HG03066 (cell line): ENCODE measurements at regions not wholly inside any gene's neighbourhood (a gene's known extent, or its start where the extent isn't known, plus 50 kb on each side); places are given as distances from the start of the nearest gene placed in this dataset.
"Not testable (repeated sequence)": the region's sequence is repeated elsewhere in the genome, so short reads cannot be mapped to it uniquely, and the experiment has no call there.

Experiments
- ATAC-seq: cut with Tn5 transposase; IDR thresholded peaks from one replicate; pipeline ENCODE4 v1.9.1; 2021; ENCODE audit warnings: low read depth; ENCODE audit not compliant: unreplicated experiment

DNA sequence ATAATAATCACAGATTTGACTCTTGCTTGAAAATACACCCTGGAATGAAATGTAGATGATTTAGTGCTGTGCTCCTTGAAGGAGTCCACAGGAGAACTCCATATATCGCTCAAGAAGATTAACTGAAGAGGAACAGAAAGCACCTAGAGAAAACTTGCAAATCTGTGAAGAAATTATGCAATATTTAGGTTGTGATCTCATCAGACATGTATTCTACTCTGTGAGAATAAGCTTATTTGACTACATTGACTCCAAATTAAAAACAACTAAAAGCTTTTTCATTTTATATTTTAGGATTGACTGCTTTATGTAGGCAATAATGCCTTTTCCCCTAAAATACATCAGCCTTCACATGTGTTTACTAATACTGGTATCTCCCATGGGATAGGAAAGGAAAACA, 906.6 kb upstream of the LRATD1 start:
- ATAC-seq = no peak

- ATAC-seq = no peak
Observed at GRCh38 chr2:13745330-13745729, 887.2 kb upstream of the LRATD1 start.

- ATAC-seq = no peak
Observed at GRCh38 chr2:13751955-13752354, 880.6 kb upstream of the LRATD1 start.

GRCh38 chr2:13758412-13758811, 874.1 kb upstream of the LRATD1 start:
- no peak for ATAC-seq

- no peak for ATAC-seq
Observed at GRCh38 chr2:13768274-13768673, 864.2 kb upstream of the LRATD1 start.

DNA sequence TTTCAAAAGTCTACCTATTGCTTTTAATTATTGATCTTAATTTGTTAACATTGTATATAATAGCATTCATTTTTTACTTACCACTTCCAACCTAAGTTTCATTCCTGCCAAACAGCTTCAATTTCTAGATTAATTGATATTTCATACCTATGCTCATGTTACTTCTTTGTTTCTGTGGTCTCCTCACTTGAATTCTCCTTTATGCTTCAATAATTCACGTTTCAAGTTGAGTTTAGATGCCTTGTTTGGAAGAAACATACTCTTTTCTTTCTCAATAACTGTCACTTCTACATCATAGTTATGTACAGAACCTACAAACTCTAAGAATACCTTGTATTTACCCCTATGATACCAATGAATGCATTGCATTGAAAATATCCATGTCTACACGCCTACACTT, 862.2 kb upstream of the LRATD1 start:
- ATAC-seq = no peak

DNA sequence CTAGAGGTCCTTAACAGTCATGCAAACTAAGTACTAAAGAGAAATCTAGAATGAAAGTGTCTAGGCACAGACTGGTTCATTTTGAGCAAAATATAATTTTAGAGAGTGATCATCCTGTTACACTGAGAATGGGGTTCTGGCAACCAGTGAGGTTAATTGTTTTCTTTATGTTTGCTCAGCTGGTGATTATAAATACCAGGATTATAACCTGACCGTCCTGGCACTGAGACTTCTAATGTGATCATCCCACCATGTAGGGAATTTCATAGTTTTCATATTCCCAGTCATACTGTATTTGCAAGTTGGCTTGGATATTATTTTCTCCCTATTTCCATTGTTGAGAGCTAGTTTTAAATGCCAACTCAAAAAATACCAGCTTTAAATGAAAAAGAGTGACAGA, 852.5 kb upstream of the LRATD1 start:
- ATAC-seq = no peak

GRCh38 chr2:13791019-13791547, 841.4 kb upstream of the LRATD1 start:
- ATAC-seq = no peak

- no peak for ATAC-seq
Observed at GRCh38 chr2:13806539-13806938, 826.0 kb upstream of the LRATD1 start.

- ATAC-seq = no peak
Observed at GRCh38 chr2:13813236-13813635, 819.3 kb upstream of the LRATD1 start.

DNA sequence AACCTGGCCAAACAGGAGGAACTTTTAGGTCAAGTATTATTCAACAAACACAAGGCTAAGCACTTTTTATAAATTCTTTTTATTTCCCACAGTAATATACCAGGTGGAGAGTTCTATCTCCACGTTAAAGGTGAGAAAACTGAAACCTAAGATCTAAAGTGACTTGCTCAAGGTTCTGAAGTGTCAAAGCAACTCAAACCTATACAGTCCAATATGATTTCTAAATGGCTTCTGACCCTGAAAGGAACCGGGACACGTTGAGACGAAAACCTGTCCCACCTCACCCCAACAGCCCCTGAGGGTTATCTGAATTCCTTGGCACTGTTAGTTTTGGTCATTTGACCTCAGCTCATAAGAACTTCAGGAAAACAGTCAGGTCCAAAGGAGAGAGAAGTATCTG, 814.5 kb upstream of the LRATD1 start:
- ATAC-seq = no peak

DNA sequence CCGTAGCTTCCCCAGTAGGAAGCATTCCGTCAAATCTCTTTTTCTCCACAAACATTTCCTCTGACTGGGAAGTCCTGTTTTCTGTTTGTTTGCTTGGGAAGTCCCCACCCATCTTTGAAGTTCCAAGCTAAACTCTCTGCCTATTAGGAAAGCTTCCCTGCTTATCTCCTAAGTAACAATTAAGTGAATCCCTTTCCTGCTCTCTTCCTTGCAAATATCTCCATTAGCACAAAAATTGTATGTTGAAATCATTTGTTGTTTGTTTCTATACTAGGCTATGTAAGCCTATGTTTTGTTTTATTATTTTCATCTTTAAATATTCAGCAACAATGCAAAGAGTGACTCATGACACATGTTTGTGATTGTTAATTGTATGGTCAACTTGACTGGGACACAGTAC, 812.6 kb upstream of the LRATD1 start:
- no peak for ATAC-seq

- no peak for ATAC-seq
Observed at GRCh38 chr2:13821255-13821880, 811.1 kb upstream of the LRATD1 start.

DNA sequence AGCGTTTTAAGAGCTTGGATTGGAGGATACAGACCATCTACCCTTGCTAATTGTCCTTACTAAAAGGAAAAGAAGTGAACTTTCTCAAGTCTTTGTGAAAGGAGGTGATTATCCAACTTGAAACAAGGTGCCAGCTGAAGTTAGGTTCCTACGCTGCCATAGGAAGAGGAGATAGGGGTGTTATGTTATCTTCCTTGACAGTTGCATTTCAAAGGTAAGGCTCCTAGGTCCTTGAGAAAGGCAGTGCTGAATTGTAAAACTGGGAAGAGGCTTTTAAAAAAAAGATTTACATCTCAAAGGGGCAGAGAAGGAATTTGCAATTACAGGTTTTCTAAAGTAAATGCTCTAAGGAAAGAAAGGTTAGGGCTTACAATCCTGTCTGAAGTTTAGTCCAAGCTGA, 810.2 kb upstream of the LRATD1 start:
- ATAC-seq = no peak

DNA sequence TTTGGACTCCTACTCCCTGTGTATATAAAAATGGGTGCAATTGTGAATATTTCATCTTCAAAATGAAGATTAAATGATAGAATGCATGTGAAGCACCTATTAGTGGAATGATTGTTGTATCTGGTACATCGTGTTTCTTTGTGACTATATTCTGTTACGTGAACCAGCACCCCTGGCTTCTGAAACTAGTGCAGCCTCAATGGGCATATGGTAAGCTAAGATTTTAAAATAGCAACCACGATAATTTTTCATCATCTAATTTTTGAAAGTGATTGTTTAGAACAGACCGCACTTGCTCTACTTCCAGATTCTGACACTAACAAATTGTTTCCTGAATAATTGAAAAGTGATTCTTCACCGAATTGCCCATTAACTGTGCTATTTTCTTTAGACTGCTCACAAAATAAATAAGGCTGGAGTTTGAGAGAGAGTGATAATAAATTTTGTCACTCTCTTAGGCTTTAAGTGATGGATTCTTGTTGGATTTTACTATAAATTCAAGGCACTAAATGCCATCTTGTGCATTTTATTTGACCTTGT, 806.1 kb upstream of the LRATD1 start:
- no peak for ATAC-seq

GRCh38 chr2:13858626-13859025, 773.9 kb upstream of the LRATD1 start:
- ATAC-seq = no peak

- ATAC-seq = not testable (repeated sequence)
Observed at GRCh38 chr2:13868275-13868674, 764.2 kb upstream of the LRATD1 start.

- ATAC-seq = no peak
Observed at GRCh38 chr2:13876491-13877037, 756.0 kb upstream of the LRATD1 start.

GRCh38 chr2:13877571-13877970, 754.9 kb upstream of the LRATD1 start:
- ATAC-seq = no peak

- ATAC-seq = no peak
Observed at GRCh38 chr2:13884291-13884976, 748.1 kb upstream of the LRATD1 start.

- no peak for ATAC-seq
Observed at GRCh38 chr2:13901526-13901925, 731.0 kb upstream of the LRATD1 start.

DNA sequence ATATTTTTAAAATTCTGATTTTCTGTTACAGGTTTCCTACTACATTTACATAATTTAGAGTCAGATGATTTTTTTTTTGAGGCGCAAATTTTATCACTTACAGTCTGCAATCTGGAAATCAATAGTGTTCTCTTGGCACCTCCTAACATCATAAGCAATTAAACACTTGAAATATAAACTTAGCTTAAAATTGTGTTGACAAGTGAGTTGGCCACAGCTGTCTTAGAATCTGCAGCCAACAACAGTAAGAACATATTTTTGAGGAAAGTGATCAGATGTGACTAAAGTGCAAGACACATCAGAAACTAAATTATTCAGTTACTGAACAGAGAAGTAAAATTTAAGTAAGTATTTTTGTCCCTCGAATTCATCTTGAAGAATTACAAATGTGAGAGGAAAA, 726.7 kb upstream of the LRATD1 start:
- no peak for ATAC-seq
